GM19099 (cell line): ENCODE measurements at regions not wholly inside any gene's neighbourhood (a gene's known extent, or its start where the extent isn't known, plus 50 kb on each side); places are given as distances from the start of the nearest gene placed in this dataset.

ENCODE experiments used
- POLR2A ChIP-seq: IDR thresholded peaks from 3 replicates; pipeline ENCODE4 v1.6.1; 2011; ENCODE audit warnings: low read depth; ENCODE audit not compliant: insufficient read length; ENCODE audit errors: extremely low read depth

DNA sequence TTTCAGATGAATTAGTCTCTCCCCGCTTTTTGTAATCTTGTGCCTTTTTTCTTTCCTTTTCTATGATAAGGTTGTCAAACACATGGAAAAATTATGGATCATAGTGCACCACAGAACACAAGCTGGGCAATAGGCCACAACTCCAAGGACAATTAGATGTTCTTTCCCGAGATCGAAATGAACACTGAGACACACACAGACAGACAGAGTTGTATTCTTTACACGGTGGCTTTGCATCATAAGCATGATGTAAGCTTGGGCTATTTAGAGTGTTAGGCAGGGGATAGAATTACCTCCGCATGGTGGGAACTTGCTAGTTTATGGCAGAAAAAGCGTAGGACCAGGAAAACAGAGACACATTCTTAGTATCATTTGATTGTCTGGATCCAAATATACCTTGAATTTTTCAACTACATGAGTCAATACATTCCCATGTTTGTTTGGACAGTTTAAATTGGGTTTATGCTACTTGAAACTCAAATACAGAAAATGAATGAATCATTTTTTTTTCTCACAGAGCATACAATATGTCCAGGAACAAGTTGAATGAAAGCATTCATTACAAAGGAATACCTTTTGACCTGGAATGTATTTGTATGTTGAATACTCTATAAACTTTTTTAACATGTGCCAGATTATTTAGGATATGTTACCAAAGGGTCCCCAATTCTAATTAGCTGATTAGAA lies 1611.5 kb upstream of the TMEFF2 start:
- TF ChIP-seq POLR2A: no peak

DNA sequence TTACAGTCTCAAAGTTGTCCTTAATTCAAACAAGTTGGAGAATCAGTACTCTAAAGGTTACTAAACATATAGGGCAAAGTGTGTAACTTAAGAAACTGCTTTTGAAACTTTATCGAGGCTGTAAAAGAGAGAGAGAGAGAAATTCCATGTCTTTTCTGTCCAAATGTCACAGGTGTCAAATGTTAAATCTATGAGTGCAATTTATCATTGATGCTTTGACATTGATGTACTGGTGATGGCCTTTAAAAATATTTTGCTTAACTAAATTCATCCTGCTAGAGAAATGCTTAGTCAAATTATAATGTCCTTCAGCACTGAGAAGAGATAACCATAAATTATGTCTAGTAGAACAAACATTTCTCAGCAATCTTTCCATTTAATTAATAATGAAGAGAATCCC lies 1602.1 kb upstream of the TMEFF2 start:
- TF ChIP-seq POLR2A: no peak

DNA sequence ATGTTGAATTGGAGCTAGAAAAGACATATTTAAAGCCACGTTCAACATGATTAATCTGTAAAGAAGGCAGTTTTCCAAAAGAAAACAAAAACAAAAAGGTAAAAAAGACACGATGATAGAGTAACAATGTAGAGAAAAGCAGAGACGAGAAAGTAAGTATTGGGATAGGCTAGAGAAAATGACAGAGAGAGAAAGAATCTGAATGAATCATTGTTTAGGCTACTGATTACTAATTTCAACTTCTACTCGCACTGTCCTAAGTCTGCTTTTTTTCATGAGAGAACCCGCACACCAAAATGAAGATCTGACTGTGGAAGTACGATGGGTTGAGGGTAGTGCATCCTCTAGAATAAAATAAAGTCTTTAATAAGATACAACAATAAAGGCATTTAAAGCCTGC lies 1599.2 kb upstream of the TMEFF2 start:
- TF ChIP-seq POLR2A: no peak

DNA sequence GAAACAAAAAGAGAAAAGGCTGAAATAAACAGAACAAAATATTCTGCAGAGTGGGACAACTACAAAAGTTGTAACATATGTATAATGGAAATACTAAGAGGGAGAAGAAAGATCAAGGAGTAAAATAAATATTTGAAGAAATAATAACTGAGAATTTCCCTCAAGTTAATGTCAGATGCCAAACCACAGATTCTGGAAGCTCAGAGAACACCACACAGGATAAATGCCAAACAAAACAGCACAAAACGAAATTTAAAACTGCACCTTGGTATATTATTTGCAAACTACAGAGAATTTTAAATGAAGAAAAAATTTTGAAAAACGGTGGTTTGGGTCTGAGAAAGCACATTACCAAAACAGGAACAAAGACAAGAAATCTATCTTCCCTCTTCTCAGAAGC lies 1588.9 kb upstream of the TMEFF2 start:
- no peak for TF ChIP-seq POLR2A

DNA sequence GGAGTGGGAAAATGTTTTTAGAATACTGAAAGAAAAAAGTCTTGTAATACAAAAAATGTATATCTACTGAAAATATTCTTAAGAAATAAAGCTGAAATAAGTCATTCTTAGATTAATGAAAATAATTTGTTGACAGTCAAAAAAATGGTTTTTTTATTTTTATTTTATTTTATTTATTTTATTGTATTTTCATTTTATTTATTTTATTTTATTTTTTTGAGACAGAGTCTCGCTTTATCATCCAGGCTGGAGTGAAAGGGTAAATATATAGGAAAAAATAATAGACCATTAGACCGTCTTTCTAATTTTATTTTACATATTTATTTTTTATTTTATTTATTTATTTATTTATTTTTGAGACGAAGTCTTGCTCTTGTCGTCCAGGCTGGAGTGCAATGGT lies 1583.6 kb upstream of the TMEFF2 start:
- no peak for TF ChIP-seq POLR2A

DNA sequence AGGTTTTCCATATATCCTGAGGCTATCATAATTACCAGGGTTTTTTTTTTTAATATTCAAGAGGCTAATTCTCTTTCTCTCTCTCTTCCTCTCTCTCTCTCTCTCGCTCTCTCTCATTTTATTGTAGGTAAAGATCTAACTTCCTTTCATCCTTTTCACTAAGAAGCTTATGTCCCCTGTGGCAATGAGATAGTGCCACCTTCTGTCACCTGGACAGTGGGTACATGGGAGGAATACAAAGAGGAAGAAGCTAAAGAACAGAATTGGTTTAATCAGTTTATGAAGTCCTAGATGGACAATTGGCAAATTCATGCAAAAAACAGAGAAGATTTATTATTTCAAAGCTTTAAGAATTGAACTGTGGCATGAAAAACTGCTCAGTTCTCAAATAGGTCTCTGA lies 1582.3 kb upstream of the TMEFF2 start:
- no peak for TF ChIP-seq POLR2A

DNA sequence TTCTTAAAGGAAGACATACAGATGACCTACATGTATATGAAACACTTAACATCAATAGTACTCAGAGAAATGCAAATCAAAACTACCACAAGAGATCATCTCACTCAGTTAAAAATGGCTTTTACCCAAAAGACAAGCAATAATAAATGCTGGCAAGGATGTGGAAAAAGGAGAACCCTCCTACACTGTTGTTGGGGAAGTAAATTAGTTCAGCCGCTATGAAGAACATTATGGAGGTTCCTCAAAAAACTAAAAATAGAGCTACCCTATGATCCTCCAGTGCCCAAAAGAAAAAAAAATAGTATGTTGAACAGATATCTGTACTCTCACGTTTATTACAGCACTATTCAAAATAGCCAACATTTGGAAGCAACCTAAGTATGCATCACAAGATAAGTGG lies 1579.4 kb upstream of the TMEFF2 start:
- TF ChIP-seq POLR2A: no peak

DNA sequence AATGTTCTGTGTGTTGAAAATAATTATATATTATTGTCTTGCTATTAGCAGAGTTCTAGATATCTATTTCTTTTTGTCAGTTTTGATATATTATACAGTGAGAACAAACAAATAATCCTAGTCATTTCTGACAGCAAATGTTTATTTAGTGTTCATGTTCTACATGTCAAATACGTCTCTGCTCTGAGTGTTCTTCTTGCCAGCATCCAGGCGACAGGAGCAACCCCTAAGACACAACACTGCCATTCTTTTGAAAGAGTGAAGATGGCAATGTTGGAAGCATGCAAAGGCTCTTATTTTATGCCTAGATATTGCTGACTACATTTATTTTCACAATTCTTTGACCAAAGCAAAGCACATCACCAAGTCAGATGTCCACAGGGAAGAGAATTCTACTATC lies 1556.6 kb upstream of the TMEFF2 start:
- TF ChIP-seq POLR2A: no peak

DNA sequence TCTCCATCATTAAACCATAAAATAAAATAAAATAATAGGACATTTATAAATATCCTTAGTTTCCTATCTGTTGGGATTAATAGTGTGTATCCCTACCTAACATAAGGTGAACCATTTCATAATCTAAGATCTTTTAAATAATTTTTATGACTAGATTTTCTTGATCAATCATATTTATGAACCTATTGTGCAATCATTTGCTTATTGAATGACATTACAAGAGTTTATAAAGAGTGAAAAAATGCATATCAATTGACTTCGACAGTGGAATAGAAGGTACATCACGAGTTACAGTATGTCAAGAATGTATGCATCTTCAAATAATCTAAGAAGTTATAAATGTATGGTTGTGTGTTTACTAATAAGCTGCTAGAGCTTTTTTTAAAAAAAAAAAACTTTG lies 1554.8 kb upstream of the TMEFF2 start:
- TF ChIP-seq POLR2A: no peak

DNA sequence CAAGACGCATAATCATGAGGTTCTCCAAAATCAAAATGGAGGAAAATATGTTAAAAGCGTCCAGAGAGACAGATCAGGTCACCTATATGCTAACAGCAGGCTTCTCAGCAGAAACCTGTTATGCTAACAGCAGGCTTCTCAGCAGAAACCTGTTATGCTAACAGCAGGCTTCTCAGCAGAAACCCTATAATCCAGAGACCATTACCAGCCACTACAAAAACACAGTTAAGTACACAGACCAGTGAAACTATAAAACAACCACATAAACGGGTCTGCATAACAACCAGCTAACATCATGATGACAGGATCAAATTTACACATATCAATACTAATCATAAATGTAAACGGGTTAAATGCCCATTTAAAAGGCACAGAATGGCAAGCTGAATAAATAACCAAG lies 1548.4 kb upstream of the TMEFF2 start:
- TF ChIP-seq POLR2A: no peak

DNA sequence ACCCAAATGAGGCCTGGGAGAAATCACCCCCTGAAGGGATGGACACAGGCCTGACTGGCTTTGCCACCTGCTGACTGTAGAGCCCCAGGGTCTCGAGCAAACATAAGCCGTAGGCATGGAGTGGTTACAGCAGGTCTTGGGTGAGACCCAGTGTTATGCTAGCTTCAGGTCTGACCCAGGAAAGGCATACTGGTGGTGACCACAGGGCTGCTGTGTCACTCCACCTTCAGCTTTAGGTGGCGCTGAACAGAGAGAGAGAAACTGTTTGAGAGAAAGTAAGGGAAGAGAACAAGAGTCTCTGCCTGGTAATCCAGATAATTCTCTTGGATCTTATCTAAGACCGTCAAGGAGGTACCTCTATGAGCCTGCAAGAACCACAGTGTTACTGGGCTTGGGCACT lies 1544.2 kb upstream of the TMEFF2 start:
- TF ChIP-seq POLR2A: no peak

DNA sequence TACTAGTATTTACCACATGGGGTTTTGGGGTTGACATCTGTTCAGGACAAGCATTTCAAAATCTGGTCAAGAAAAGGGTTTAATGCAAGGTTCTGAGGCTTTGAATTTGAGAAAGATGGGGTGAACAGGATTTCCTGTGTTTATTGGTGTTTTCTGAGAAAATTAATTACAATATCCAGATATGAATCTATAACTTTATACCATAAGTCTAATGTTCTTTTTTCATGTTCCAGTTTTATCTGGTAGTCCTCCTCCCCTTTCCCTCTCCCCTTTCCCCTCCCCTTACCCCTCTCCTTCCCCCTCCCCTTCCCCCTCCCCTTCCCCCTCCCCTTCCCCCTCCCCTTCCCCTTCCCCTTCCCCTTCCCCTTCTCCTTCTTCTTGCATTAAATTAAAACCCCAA lies 1518.2 kb upstream of the TMEFF2 start:
- TF ChIP-seq POLR2A: no peak

DNA sequence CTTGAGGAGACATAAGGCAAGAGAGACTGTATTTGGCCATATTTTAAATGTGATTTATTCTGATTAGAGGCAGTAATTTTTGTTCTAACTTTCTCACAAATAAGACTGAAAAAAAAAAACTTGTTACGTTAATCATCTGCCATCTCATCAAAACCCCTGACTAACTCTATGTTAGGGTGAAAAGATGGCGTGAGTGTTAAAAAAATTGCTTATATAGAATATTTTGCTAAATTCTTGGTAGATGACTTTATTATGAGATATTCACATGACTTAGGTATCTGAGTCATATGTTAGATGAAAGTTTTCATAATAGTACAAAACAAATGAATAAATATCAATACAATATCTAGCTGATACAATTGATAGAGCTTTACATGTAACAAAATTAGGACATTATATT lies 1508.7 kb upstream of the TMEFF2 start:
- no peak for TF ChIP-seq POLR2A

DNA sequence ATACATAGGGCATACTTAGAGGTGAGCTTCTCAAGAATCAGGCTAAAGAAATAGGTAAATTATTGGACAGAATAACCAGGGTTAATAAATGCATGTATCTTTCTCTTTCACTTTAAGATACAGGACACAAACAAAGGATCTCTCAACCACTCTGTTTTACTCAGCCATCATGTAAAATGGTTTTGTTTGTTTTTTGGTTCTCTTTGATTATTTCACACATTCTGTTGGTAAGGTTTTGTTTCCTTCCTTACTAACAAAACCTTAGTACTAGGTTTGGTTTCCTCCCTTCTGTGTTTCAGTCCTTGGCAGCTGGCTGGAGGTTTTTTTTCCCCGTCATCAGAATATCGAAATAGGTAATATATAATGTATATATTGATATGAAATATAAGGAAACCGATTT lies 1506.8 kb upstream of the TMEFF2 start:
- TF ChIP-seq POLR2A: no peak

DNA sequence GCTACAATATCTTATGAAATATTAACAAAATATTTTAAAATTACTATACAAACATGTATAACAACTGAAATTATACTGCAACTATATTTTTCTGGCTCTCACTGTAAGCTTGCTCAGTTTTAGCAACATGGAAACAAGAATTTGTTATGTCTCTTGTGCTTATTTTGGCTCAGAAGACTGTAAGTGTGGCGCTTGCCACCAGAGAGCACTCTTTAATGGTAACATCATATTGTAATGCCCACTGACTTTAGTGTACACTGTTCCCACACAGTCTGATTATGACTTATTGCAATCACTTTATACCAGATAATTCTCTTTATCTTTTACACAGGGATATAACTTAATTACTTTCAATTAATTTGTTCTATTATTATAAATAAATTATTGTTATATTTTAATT lies 1500.6 kb upstream of the TMEFF2 start:
- no peak for TF ChIP-seq POLR2A

DNA sequence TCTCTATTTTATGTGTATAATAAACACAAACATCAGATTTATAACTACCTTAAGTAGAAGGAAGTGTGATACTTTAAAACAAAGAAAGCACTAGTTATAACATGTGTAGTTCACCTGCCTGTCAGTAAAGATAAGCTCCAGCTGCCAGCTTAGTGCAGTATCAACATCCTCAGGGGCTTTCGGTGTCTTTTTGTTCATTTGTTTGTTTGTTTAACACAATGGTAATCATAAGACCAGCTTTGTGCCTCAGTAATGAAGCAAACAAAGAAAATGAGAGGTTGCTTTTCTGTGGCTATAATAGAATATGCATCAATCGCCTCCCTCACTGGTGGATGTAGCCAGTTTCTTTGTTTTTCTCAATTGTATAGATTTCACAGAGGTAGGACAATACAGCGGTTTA lies 1499.0 kb upstream of the TMEFF2 start:
- no peak for TF ChIP-seq POLR2A

DNA sequence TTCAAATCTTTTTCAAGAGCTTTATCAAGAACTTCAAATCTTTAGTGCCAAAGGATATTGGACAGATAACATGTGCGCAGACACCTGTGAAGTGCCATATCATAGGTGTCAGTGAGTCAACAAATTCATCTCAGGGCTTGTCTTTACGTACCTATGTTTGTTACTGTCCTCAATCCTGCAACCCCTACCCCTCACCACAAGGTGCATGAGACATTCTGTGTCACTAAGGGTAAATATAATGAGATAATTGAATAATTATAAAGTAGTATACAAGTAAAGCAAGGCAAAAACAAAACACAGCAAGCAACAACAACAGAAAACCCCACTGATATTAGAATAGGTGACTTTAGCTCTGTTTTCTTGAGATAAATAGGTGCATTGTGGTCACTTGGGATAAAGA lies 1495.8 kb upstream of the TMEFF2 start:
- TF ChIP-seq POLR2A: no peak
